ENCODE measurements at regions not wholly inside any gene's neighbourhood (a gene's known extent, or its start where the extent isn't known, plus 50 kb on each side); places are given as distances from the start of the nearest gene placed in this dataset.

- H3K4me3 ChIP-seq: no peak overlapping the region
- DNase-seq (ENCODE audit: low spot score): no peak
- TF ChIP-seq, protein P1, sequence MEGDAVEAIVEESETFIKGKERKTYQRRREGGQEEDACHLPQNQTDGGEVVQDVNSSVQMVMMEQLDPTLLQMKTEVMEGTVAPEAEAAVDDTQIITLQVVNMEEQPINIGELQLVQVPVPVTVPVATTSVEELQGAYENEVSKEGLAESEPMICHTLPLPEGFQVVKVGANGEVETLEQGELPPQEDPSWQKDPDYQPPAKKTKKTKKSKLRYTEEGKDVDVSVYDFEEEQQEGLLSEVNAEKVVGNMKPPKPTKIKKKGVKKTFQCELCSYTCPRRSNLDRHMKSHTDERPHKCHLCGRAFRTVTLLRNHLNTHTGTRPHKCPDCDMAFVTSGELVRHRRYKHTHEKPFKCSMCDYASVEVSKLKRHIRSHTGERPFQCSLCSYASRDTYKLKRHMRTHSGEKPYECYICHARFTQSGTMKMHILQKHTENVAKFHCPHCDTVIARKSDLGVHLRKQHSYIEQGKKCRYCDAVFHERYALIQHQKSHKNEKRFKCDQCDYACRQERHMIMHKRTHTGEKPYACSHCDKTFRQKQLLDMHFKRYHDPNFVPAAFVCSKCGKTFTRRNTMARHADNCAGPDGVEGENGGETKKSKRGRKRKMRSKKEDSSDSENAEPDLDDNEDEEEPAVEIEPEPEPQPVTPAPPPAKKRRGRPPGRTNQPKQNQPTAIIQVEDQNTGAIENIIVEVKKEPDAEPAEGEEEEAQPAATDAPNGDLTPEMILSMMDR (IDR thresholded peaks at IDR 0.05): no peak
- H3K27ac ChIP-seq: no peak overlapping the region
These were observed 148.4 kb downstream of the TBX18 start for GRCh38 chr6:84615987-84616386.

- Histone ChIP-seq H3K4me3 (no peak overlapping the region), H3K27ac (no peak overlapping the region)
- DNase-seq (ENCODE audit: low spot score): no peak
- TF ChIP-seq, protein P1 (IDR thresholded peaks at IDR 0.05): no peak
These were observed 149.1 kb downstream of the TBX18 start for GRCh38 chr6:84615113-84615850.

DNA sequence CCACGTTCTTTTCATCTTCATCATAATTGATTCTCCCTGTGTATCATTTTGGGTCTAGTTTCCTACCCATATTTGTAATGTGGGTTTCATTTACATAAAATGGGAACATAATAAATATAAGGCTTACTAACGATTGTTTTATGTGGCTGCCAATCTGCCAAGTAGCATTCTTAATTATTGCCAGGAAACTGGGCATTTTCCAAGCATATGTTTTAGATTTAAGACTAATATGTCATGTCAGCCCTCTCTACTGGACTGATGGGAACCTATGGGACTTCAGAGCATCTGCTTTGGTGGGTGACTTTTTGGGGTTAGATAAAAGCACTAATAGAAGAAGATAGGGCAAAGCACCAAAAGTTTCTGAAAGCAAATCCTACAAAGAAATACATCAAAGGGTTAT is 157.5 kb downstream of the TBX18 start:
- TF ChIP-seq, protein P1 (IDR thresholded peaks at IDR 0.05): no peak
- H3K4me3 ChIP-seq: no peak overlapping the region
- H3K27ac ChIP-seq: no peak overlapping the region
- no peak for DNase-seq (ENCODE audit: low spot score)

DNA sequence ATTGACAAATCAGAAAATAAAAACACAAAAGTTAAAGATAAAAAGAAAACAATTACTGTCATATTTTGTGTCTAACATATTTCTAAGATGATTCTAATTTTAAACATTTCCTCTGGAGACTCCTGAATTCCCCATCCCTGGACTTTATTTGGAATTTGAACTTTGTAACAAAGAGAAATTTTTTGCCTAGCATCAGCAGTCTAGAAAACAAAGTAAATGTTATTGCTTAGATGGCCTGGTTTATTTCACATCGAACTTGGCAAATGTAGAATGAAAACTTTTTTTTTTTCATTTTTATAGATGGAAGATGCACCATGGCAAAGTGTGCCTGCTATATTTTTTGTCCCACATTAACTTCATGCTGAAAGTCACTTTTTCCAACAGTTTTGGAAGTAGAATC is 159.1 kb downstream of the TBX18 start:
- no peak for DNase-seq (ENCODE audit: low spot score)
- no peak overlapping the region for H3K4me3 ChIP-seq
- no peak overlapping the region for H3K27ac ChIP-seq
- TF ChIP-seq, protein P1 (IDR thresholded peaks at IDR 0.05): no peak

DNA sequence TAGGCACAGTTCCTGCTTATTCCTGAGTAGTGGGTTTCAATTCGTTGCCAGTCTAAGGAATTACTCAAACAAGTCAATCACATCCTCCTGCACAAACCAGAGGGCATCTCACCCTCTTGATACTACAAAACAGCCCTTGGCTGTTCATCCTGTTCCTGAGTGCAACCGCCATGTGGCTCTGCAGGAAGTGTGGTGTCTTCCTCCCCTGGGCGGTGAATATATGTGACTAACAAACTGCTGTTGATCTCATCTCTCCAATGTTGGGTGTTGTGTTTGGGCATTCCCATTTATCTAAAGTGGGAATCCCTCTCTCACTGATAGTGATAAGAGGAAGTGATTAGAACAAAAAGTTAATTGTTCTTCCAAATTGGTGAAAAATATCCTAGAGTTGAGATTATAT is 163.0 kb downstream of the TBX18 start:
- TF ChIP-seq, protein P1 (IDR thresholded peaks at IDR 0.05): no peak
- Histone ChIP-seq H3K4me3 (no peak overlapping the region), H3K27ac (no peak overlapping the region)
- DNase-seq (ENCODE audit: low spot score): no peak

- no peak for DNase-seq (ENCODE audit: low spot score)
- TF ChIP-seq, protein P1 (IDR thresholded peaks at IDR 0.05): no peak
- no peak overlapping the region for H3K4me3 ChIP-seq
- no peak overlapping the region for H3K27ac ChIP-seq
These were observed 164.4 kb downstream of the TBX18 start for GRCh38 chr6:84599991-84600390.

DNA sequence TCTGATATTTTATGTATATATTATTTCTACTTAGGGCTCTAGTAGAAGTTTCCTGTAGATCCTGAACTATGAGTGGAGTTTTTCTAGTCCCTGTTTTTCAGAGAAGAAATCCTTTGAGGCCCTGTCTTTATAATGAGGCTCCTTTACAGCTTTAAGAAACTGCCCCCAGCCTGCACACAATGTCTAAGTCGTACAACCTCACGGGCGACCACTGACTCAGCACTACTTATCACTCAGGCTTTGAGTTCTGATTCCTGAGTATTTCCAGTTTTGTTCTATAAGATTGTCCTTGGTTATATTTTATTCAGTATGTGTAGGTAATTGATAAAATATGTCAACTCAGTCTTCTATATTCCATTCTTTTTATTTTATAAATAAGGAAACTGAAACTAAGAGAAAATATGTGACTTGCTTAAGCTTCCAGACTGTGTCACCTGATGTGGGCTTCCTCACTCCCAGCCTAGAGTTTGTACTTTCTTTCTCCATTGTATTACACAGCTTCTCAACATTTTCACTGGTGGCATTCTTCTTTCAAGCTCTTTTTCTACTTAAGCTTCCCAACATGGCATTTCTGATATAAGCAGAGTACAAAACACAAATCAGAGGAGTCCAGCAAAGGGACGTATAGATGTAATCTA is 167.0 kb downstream of the TBX18 start:
- TF ChIP-seq, protein P1 (IDR thresholded peaks at IDR 0.05): no peak
- no peak for DNase-seq (ENCODE audit: low spot score)
- Histone ChIP-seq H3K4me3 (peak overlapping the region; percentile 47), H3K27ac (no peak overlapping the region)

All from coronary artery (tissue), 2 donors.